Ascending aorta (tissue), 2 donors: ENCODE measurements at regions not wholly inside any gene's neighbourhood (a gene's known extent, or its start where the extent isn't known, plus 50 kb on each side); places are given as distances from the start of the nearest gene placed in this dataset.
"Not testable (repeated sequence)": the region's sequence is repeated elsewhere in the genome, so short reads cannot be mapped to it uniquely, and the experiment has no call there.

Experiments
- DNase-seq, 2 donors: peaks; one replicate each; pipeline ENCODE4 v3.0.0-alpha.2; 2019; ENCODE audit warnings: low spot score in 2 of 2
- H3K27ac ChIP-seq, 2 donors: fragments of 200-600 bp; sonication (generic); one replicate each; pipeline ENCODE4 v1.5.1; 2016 to 2017; ENCODE audit warnings: mild to moderate bottlenecking in 1 of 2
- H3K27me3 ChIP-seq: fragments of 200-600 bp; sonication (generic); one replicate; pipeline ENCODE4 v1.5.1; 2017
- H3K36me3 ChIP-seq, 2 donors: fragments of 200-600 bp; sonication (generic); one replicate each; pipeline ENCODE4 v1.5.1; 2016
- H3K4me1 ChIP-seq, 2 donors: fragments of 200-600 bp; sonication (generic); one replicate each; pipeline ENCODE4 v1.5.1; 2016 to 2017; ENCODE audit warnings: mild to moderate bottlenecking in 1 of 2
- H3K4me3 ChIP-seq, 2 donors: fragments of 200-600 bp; sonication (generic); one replicate each; pipeline ENCODE4 v1.5.1; 2016 to 2017; ENCODE audit warnings: mild to moderate bottlenecking in 1 of 2
- H3K9me3 ChIP-seq, 2 donors: fragments of 200-600 bp; sonication (generic); one replicate each; pipeline ENCODE4 v1.5.1; 2016
- intact Hi-C: fragments of 100-400 bp; cut with DNase I; formaldehyde crosslinking; loops from one replicate; pipeline ENCODE4 v1.15.1; 2023
- TF ChIP-seq, protein P1 (sequence below), 3 experiments: fragments of 200-600 bp in 2 of 3; fragments of 450-650 bp in 1 of 3; sonication (generic) in 2 of 3; IDR thresholded peaks; one replicate each; pipeline ENCODE4 v1.5.1; 2016 to 2019; ENCODE audit warnings: antibody characterized with exemption in 3 of 3, mild to moderate bottlenecking in 1 of 3, moderate library complexity in 1 of 3

GRCh38 chr7:91731976-91732375 lies 148.5 kb downstream of the MTERF1 start:
- DNase-seq, result no peak
- intact Hi-C loops, result no loop called here
- H3K9me3 ChIP-seq, result peaks cover 6 to 8% of the 10 kb centered on the region in 2 donors
- H3K36me3 ChIP-seq, result no peaks in the 10 kb centered on the region
- H3K27ac ChIP-seq, result no peak overlapping the region
- no peaks in the 10 kb centered on the region for H3K27me3 ChIP-seq
- no peak overlapping the region for H3K4me3 ChIP-seq
- H3K4me1 ChIP-seq, result no peaks in the 10 kb centered on the region
- TF ChIP-seq, protein P1, sequence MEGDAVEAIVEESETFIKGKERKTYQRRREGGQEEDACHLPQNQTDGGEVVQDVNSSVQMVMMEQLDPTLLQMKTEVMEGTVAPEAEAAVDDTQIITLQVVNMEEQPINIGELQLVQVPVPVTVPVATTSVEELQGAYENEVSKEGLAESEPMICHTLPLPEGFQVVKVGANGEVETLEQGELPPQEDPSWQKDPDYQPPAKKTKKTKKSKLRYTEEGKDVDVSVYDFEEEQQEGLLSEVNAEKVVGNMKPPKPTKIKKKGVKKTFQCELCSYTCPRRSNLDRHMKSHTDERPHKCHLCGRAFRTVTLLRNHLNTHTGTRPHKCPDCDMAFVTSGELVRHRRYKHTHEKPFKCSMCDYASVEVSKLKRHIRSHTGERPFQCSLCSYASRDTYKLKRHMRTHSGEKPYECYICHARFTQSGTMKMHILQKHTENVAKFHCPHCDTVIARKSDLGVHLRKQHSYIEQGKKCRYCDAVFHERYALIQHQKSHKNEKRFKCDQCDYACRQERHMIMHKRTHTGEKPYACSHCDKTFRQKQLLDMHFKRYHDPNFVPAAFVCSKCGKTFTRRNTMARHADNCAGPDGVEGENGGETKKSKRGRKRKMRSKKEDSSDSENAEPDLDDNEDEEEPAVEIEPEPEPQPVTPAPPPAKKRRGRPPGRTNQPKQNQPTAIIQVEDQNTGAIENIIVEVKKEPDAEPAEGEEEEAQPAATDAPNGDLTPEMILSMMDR (IDR thresholded peaks at IDR 0.05), result no peak

DNA sequence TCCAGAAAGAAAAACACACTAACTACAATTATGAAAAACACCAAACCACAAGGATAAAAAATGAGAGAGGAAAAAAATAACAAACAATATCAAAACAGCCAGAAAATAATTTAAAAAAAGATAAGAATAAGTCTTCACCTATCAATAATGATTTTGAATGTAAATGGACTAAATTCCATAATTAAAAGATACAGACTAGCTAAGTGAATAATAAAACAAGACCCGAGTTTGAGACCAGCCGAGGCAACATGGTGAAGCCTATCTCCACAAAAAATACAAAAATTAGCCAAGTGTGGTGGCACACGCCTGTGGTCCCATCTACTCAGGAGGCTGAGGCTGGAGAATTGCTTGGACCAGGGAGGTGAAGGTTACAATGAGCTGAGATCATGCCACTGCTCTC lies 131.1 kb downstream of the MTERF1 start:
- no peaks in the 10 kb centered on the region for H3K36me3 ChIP-seq
- H3K27ac ChIP-seq, result no peak overlapping the region
- no peak overlapping the region for H3K4me3 ChIP-seq
- intact Hi-C loops, result no loop called here
- H3K27me3 ChIP-seq, result no peaks in the 10 kb centered on the region
- H3K9me3 ChIP-seq, result peaks cover 0 to 13% of the 10 kb centered on the region in 2 donors
- DNase-seq, result no peak
- TF ChIP-seq, protein P1 (IDR thresholded peaks at IDR 0.05), result no peak
- no peaks in the 10 kb centered on the region for H3K4me1 ChIP-seq

- TF ChIP-seq, protein P1 (IDR thresholded peaks at IDR 0.05), result no peak
- Histone ChIP-seq H3K4me3 (no peak overlapping the region), H3K9me3 (peaks cover 0 to 13% of the 10 kb centered on the region in 2 donors), H3K27ac (no peak overlapping the region), H3K36me3 (no peaks in the 10 kb centered on the region), H3K4me1 (no peaks in the 10 kb centered on the region), H3K27me3 (no peaks in the 10 kb centered on the region)
- DNase-seq, result no peak
- intact Hi-C loops, result no loop called here
Observed at GRCh38 chr7:91750091-91750490, 130.4 kb downstream of the MTERF1 start.

GRCh38 chr7:91752102-91752501 lies 128.4 kb downstream of the MTERF1 start:
- Histone ChIP-seq H3K27me3 (no peaks in the 10 kb centered on the region), H3K9me3 (peaks cover 0 to 13% of the 10 kb centered on the region in 2 donors), H3K36me3 (no peaks in the 10 kb centered on the region), H3K4me3 (no peak overlapping the region), H3K27ac (no peak overlapping the region), H3K4me1 (no peaks in the 10 kb centered on the region)
- intact Hi-C loops, result no loop called here
- TF ChIP-seq, protein P1 (IDR thresholded peaks at IDR 0.05), result no peak
- no peak for DNase-seq

DNA sequence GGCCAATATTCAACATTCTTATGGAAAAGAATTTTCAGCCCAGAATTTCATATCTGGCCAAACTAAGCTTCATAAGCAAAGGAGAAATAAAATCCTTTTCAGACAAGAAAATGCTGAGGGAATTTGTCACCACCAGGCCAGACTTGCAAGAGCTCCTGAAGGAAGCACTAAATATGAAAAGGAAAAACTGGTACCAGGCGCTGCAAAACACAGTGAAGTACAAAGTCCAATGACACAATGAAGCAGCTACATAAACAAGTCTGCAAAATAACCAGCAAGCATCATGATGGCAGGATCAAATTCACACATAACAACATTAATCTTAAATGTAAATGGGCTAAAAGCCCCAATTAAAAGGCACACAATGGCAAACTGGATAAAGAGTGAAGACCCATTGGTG lies 126.2 kb downstream of the MTERF1 start:
- intact Hi-C loops, H3K27me3 ChIP-seq, H3K4me3 ChIP-seq, H3K36me3 ChIP-seq, H3K4me1 ChIP-seq, H3K27ac ChIP-seq, DNase-seq: not testable (repeated sequence)
- peaks cover 0 to 14% of the 10 kb centered on the region in 2 donors for H3K9me3 ChIP-seq

- H3K4me3 ChIP-seq, H3K27me3 ChIP-seq, H3K9me3 ChIP-seq, DNase-seq, H3K36me3 ChIP-seq, intact Hi-C loops, H3K27ac ChIP-seq, H3K4me1 ChIP-seq: not testable (repeated sequence)
Observed at GRCh38 chr7:91755121-91755520, 125.4 kb downstream of the MTERF1 start.

DNA sequence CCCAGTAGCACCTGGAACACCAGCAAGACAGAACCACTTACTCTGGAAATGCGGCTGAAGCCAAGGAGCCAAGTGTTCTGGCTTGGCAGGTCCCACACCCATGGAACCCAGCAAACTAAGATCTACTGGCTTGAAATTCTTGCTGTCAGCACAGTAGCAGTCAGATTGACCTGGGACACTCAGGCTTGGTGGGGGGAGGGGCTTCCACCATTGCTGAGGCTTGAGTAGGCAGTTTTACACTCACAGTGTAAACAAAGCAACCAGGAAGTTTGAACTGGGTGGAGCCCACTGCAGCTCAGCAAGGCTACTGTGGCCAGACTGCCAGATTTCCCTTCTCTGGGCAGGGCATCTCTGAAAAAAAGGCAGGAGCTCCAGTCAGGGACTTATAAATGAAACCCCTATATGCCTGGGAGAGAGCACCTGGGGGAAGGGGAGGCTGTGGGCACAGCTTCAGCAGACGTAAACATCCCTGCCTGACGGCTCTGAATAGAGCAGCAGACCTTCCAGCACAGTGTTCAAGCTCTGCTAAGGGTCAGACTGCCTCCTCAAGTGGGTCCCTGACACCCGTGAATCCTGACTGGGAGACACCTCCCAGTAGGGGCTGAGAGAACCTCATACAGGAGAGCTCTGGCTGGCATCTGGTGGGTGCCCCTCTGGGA lies 121.2 kb downstream of the MTERF1 start:
- H3K27ac ChIP-seq, result no peak overlapping the region
- no peak for DNase-seq
- H3K4me3 ChIP-seq, result no peak overlapping the region
- no peaks in the 10 kb centered on the region for H3K36me3 ChIP-seq
- H3K4me1 ChIP-seq, result no peaks in the 10 kb centered on the region
- intact Hi-C loops, result no loop called here
- TF ChIP-seq, protein P1 (IDR thresholded peaks at IDR 0.05), result no peak
- peaks cover 0 to 24% of the 10 kb centered on the region in 2 donors for H3K9me3 ChIP-seq
- H3K27me3 ChIP-seq, result no peaks in the 10 kb centered on the region
